ENCODE measurements at regions not wholly inside any gene's neighbourhood (a gene's known extent, or its start where the extent isn't known, plus 50 kb on each side); places are given as distances from the start of the nearest gene placed in this dataset.

DNA sequence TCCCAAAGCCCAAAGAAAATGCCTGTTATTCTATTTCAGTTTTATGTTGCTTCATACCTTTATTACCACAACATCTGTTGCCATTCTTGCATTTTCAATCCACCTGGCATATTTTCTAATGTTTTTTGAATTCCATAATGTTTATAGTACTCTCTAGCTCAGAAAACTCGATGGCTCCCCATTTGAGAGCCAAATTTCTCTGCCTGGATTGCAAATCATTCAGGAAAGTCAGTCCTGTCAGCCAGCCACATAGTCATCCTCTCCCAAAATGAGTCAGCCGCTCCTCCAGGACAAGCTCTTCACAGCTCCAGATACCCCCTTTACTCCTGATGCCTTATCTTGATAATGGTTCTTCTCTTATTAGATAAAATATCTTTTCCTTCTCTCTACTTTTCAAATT is 78.2 kb upstream of the ADCY2 start:
- no peaks in the 10 kb centered on the region for H3K9me3 Mint-ChIP-seq
- no peaks in the 10 kb centered on the region for H3K36me3 Mint-ChIP-seq (ENCODE audit: insufficient read depth in 1 of 3, low read depth in 3 of 3)
- H4K8ac ChIP-seq (replicated peaks; ENCODE audit: insufficient read length, low read depth, low read length), result no peak overlapping the region
- DNase-seq, result no peak
- H3K4ac ChIP-seq (ENCODE audit: low read depth, low read length), result no peak overlapping the region
- no peaks in the 10 kb centered on the region for H3K27me3 ChIP-seq (ENCODE audit: insufficient read depth, low read length)
- no peak overlapping the region for H2BK12ac ChIP-seq (ENCODE audit: insufficient read length, low read depth, low read length)
- no peak overlapping the region for H3K18ac ChIP-seq (ENCODE audit: insufficient read length, low read depth, low read length)
- H3K4me1 Mint-ChIP-seq, result peaks cover 26 to 32% of the 10 kb centered on the region in 2 experiments
- H3T11ph ChIP-seq (ENCODE audit: low read length), result no peak overlapping the region
- no peak overlapping the region for H2AFZ ChIP-seq (ENCODE audit: low read length)
- H4K20me1 ChIP-seq (ENCODE audit: control insufficient read depth, insufficient read depth, insufficient read length), result no peaks in the 10 kb centered on the region
- H4K91ac ChIP-seq (ENCODE audit: insufficient read length, low read depth, low read length), result no peak overlapping the region
- H2BK15ac ChIP-seq (ENCODE audit: low read depth, low read length), result no peak overlapping the region
- H3K23ac ChIP-seq (ENCODE audit: insufficient read length, low read depth, low read length), result no peak overlapping the region
- H3K56ac ChIP-seq (ENCODE audit: insufficient read length, low read depth, low read length), result no peak overlapping the region
- H3K4me3 Mint-ChIP-seq, result no peak overlapping the region
- peaks cover 8% of the 10 kb centered on the region; the same call in 1 of the 2 replicates for H3K4me1 ChIP-seq (ENCODE audit: insufficient read depth, low read length)
- H3K9me3 ChIP-seq (ENCODE audit: control insufficient read depth, low read depth, low read length), result no peaks in the 10 kb centered on the region
- H3K23me2 ChIP-seq (ENCODE audit: insufficient read length, low read depth, low read length, poor library complexity, severe bottlenecking), result no peaks in the 10 kb centered on the region
- H2AK5ac ChIP-seq (ENCODE audit: insufficient read length, low read length), result no peak overlapping the region
- peaks cover 2% of the 10 kb centered on the region for H3K27me3 Mint-ChIP-seq (ENCODE audit: low read depth)
- no peak overlapping the region for H3K4me2 ChIP-seq (ENCODE audit: insufficient read depth, insufficient read length, low read length)
- no peak overlapping the region for H3K14ac ChIP-seq (ENCODE audit: insufficient read depth, low read length)
- H3K27ac Mint-ChIP-seq, result no peak overlapping the region
- no peak overlapping the region for H2BK20ac ChIP-seq (ENCODE audit: low read depth, low read length, poor library complexity, severe bottlenecking)
- no peak overlapping the region for H3K27ac ChIP-seq (ENCODE audit: insufficient read length, low read depth, low read length)
- H3K9ac ChIP-seq (ENCODE audit: extremely low read depth, insufficient read length, low read length), result no peak overlapping the region
- no peak overlapping the region for H4K5ac ChIP-seq (ENCODE audit: insufficient read length, low read depth, low read length)
- H3K79me1 ChIP-seq (ENCODE audit: insufficient read depth, low read depth, low read length, poor library complexity, severe bottlenecking), result no peaks in the 10 kb centered on the region
- H2BK120ac ChIP-seq (ENCODE audit: low read depth, low read length, poor library complexity, severe bottlenecking), result no peak overlapping the region
- TF ChIP-seq, protein P1, sequence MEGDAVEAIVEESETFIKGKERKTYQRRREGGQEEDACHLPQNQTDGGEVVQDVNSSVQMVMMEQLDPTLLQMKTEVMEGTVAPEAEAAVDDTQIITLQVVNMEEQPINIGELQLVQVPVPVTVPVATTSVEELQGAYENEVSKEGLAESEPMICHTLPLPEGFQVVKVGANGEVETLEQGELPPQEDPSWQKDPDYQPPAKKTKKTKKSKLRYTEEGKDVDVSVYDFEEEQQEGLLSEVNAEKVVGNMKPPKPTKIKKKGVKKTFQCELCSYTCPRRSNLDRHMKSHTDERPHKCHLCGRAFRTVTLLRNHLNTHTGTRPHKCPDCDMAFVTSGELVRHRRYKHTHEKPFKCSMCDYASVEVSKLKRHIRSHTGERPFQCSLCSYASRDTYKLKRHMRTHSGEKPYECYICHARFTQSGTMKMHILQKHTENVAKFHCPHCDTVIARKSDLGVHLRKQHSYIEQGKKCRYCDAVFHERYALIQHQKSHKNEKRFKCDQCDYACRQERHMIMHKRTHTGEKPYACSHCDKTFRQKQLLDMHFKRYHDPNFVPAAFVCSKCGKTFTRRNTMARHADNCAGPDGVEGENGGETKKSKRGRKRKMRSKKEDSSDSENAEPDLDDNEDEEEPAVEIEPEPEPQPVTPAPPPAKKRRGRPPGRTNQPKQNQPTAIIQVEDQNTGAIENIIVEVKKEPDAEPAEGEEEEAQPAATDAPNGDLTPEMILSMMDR (conservative IDR thresholded peaks at IDR 0.05), result no peak
- WGBS (ENCODE audit: extremely low coverage, insufficient read length, low lambda C conversion rate), result no CpG with 5 or more reads among the region's 2 CpGs
- no peak overlapping the region for H2BK5ac ChIP-seq (ENCODE audit: insufficient read length, low read length)
- H3K79me2 ChIP-seq (ENCODE audit: insufficient read depth, low read length), result no peaks in the 10 kb centered on the region

Data from H9 (cell line).